ENCODE measurements at regions not wholly inside any gene's neighbourhood (a gene's known extent, or its start where the extent isn't known, plus 50 kb on each side); places are given as distances from the start of the nearest gene placed in this dataset.

DNA sequence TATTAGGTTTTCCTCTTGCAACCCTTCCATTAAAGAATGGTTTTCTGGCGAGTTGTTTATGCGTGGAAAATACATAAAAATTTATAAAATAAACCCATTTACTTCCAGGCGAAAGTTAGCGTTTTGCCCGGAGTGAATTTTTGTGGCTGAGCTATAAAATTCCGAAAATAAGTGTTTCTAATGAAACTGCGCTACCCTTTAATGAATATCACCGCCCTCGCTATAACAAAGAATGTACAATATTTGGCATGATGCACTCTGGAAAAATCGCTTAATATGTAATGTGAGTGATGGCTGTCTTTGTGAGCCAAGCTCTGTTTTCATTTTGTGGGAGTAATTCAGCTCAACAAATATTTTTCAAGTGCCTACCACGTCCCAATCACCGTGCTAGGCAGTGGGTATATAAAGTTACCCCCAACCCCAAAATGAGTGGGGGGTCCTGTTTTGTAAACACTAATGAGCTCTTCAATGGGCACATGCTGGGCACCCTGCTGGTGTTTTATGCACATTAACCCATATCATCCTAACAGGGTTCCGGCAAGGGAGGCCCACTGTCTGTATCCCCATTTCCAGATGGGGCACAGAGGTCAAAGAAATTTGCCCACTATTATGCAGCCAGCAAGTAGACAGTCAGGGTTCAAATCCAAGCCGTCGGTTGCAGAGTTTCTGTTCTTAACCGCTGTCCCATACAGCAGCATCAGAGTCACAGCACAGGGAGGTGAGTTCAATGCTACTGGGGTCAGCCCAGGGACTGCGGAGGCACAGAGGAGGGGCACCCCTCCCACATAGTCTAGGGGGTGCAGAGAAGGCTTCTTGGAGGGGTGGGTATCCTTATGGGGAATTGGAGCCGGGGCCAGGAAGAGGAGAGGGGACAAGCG is 65.7 kb upstream of the STX18 start:
- H3K4me2 ChIP-seq (ENCODE audit: low read length), result no peak overlapping the region
- no peak overlapping the region for H3K9ac ChIP-seq
- no peaks in the 10 kb centered on the region for H3K36me3 ChIP-seq (ENCODE audit: control insufficient read depth, insufficient read depth, low read length)
- no peak overlapping the region for H2AFZ ChIP-seq
- H3K79me2 ChIP-seq, result no peaks in the 10 kb centered on the region
- no peaks in the 10 kb centered on the region for H3K9me3 ChIP-seq (ENCODE audit: control insufficient read depth, low read length)
- TF ChIP-seq, protein P1, sequence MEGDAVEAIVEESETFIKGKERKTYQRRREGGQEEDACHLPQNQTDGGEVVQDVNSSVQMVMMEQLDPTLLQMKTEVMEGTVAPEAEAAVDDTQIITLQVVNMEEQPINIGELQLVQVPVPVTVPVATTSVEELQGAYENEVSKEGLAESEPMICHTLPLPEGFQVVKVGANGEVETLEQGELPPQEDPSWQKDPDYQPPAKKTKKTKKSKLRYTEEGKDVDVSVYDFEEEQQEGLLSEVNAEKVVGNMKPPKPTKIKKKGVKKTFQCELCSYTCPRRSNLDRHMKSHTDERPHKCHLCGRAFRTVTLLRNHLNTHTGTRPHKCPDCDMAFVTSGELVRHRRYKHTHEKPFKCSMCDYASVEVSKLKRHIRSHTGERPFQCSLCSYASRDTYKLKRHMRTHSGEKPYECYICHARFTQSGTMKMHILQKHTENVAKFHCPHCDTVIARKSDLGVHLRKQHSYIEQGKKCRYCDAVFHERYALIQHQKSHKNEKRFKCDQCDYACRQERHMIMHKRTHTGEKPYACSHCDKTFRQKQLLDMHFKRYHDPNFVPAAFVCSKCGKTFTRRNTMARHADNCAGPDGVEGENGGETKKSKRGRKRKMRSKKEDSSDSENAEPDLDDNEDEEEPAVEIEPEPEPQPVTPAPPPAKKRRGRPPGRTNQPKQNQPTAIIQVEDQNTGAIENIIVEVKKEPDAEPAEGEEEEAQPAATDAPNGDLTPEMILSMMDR (IDR thresholded peaks at IDR 0.05), result no peak
- H3K4me3 ChIP-seq (ENCODE audit: low read depth, low read length), result no peak overlapping the region
- no peak overlapping the region for H3K27ac ChIP-seq
- no peaks in the 10 kb centered on the region for H3K27me3 ChIP-seq (ENCODE audit: control insufficient read depth, insufficient read depth, low read length)
- no peaks in the 10 kb centered on the region for H3K4me1 ChIP-seq

DNA sequence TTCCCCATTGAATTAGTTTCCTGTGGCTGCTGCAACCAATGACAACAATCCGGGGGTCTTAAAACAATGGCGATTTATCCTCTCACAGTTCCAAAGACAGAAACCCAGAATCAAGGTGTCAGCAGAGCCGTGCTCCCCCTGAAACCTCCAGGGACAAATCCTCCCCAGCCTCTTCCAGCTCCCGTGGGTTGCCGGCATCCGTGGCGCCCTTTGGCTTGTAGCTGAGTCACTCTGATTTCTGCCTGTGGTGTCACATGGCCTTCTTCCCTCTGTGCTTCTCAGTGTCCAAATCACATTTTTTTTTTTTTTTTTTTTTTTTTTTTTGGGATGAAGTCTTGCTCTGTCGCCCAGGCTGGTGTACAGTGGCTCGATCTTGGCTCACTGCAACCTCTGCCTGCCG is 64.5 kb upstream of the STX18 start:
- H2AFZ ChIP-seq, result no peak overlapping the region
- no peaks in the 10 kb centered on the region for H3K9me3 ChIP-seq (ENCODE audit: control insufficient read depth, low read length)
- no peak overlapping the region for H3K4me3 ChIP-seq (ENCODE audit: low read depth, low read length)
- TF ChIP-seq, protein P1 (IDR thresholded peaks at IDR 0.05), result no peak
- no peaks in the 10 kb centered on the region for H3K36me3 ChIP-seq (ENCODE audit: control insufficient read depth, insufficient read depth, low read length)
- no peak overlapping the region for H3K9ac ChIP-seq
- H3K79me2 ChIP-seq, result no peaks in the 10 kb centered on the region
- no peak overlapping the region for H3K27ac ChIP-seq
- H3K4me1 ChIP-seq, result no peaks in the 10 kb centered on the region
- H3K4me2 ChIP-seq (ENCODE audit: low read length), result no peak overlapping the region
- no peaks in the 10 kb centered on the region for H3K27me3 ChIP-seq (ENCODE audit: control insufficient read depth, insufficient read depth, low read length)

DNA sequence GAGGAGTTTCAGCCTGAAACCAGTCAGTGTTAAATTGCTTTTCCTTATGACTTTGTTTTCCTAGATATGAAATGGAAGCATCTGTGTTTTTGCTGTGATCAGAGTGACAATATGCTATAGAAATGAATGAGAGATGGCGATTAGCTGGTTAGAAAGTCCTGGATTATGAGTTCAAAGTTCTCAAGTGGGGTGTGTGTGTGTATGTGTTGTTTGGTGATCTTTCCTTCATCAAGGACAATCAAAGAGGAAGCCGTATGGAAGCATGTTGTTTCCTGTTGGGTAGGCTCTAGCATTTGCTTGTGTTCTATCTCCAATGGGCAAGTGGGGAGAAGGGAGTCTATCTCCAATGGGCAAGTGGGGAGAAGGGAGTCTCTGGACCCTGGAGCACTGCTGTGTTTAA is 64.0 kb upstream of the STX18 start:
- H3K27me3 ChIP-seq (ENCODE audit: control insufficient read depth, insufficient read depth, low read length), result no peaks in the 10 kb centered on the region
- no peaks in the 10 kb centered on the region for H3K79me2 ChIP-seq
- H3K9ac ChIP-seq, result no peak overlapping the region
- H3K27ac ChIP-seq, result no peak overlapping the region
- no peaks in the 10 kb centered on the region for H3K4me1 ChIP-seq
- no peaks in the 10 kb centered on the region for H3K9me3 ChIP-seq (ENCODE audit: control insufficient read depth, low read length)
- TF ChIP-seq, protein P1 (IDR thresholded peaks at IDR 0.05), result no peak
- no peak overlapping the region for H3K4me3 ChIP-seq (ENCODE audit: low read depth, low read length)
- H3K36me3 ChIP-seq (ENCODE audit: control insufficient read depth, insufficient read depth, low read length), result no peaks in the 10 kb centered on the region
- H3K4me2 ChIP-seq (ENCODE audit: low read length), result no peak overlapping the region
- no peak overlapping the region for H2AFZ ChIP-seq

DNA sequence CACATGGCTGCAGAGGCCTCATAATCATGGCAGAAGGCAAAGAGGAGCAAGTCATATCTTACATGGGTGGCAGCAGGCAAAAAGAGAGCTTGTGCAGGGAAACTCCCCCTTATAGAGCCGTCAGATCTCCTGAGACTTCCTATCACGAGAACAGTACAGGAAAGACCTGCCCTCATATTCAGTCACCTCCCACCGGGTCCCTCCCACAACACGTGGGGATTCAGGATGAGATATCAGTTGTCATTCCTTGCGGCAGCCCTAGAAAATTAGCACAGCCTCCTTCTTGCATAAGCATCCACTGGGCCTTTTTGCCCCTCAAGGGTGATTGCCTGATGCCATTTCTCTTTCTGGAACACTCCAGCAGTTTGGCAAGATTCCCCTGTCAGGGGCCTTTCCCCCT is 61.7 kb upstream of the STX18 start:
- Histone ChIP-seq H3K9me3 (ENCODE audit: control insufficient read depth, low read length) (no peaks in the 10 kb centered on the region), H2AFZ (no peak overlapping the region), H3K27me3 (ENCODE audit: control insufficient read depth, insufficient read depth, low read length) (no peaks in the 10 kb centered on the region), H3K9ac (no peak overlapping the region), H3K4me2 (ENCODE audit: low read length) (no peak overlapping the region), H3K27ac (no peak overlapping the region), H3K4me3 (ENCODE audit: low read depth, low read length) (no peak overlapping the region), H3K79me2 (no peaks in the 10 kb centered on the region), H3K4me1 (no peaks in the 10 kb centered on the region), H3K36me3 (ENCODE audit: control insufficient read depth, insufficient read depth, low read length) (no peaks in the 10 kb centered on the region)
- TF ChIP-seq, protein P1 (IDR thresholded peaks at IDR 0.05), result no peak

DNA sequence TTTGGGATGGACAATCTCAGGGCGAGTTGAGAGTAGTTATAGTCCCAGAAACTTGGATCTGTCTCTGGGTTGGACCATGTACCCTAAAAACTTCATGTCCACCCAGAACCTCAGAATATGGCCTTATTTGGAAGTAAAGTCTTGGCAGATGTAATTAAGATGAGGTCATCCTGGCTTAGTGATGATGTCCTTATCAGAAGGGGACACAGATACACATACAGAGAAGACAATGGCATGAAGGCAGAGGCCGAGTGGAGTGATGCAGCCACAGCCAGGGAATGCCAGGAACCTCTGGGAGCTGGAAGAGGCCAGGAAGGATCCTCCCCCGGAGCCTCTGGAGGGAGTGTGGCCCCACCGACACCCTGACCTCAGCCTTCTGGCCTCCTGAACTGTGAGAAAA is 61.2 kb upstream of the STX18 start:
- Histone ChIP-seq H3K36me3 (ENCODE audit: control insufficient read depth, insufficient read depth, low read length) (no peaks in the 10 kb centered on the region), H3K27me3 (ENCODE audit: control insufficient read depth, insufficient read depth, low read length) (no peaks in the 10 kb centered on the region), H3K9me3 (ENCODE audit: control insufficient read depth, low read length) (no peaks in the 10 kb centered on the region), H3K4me2 (ENCODE audit: low read length) (no peak overlapping the region), H3K79me2 (no peaks in the 10 kb centered on the region), H3K4me3 (ENCODE audit: low read depth, low read length) (no peak overlapping the region), H3K4me1 (no peaks in the 10 kb centered on the region), H3K9ac (no peak overlapping the region), H2AFZ (no peak overlapping the region), H3K27ac (no peak overlapping the region)
- TF ChIP-seq, protein P1 (IDR thresholded peaks at IDR 0.05), result no peak
